Vagina (tissue), 2 donors: ENCODE measurements at regions not wholly inside any gene's neighbourhood (a gene's known extent, or its start where the extent isn't known, plus 50 kb on each side); places are given as distances from the start of the nearest gene placed in this dataset.
"Not testable (repeated sequence)": the region's sequence is repeated elsewhere in the genome, so short reads cannot be mapped to it uniquely, and the experiment has no call there.

Experiments used
- POLR2A ChIP-seq, 2 donors: fragments of 450-650 bp; IDR thresholded peaks; one replicate each; pipeline ENCODE4 v1.6.1; 2017; ENCODE audit warnings: antibody characterized with exemption in 2 of 2, mild to moderate bottlenecking in 2 of 2, moderate library complexity in 2 of 2
- TF ChIP-seq, protein P1 (sequence below), 3 experiments: fragments of 450-650 bp in 2 of 3; fragments of 200-600 bp in 1 of 3; sonication (generic) in 1 of 3; IDR thresholded peaks; one replicate each; pipeline ENCODE4 v1.5.1; 2017 to 2019; ENCODE audit warnings: antibody characterized with exemption in 3 of 3, mild to moderate bottlenecking in 2 of 3, moderate library complexity in 2 of 3

DNA sequence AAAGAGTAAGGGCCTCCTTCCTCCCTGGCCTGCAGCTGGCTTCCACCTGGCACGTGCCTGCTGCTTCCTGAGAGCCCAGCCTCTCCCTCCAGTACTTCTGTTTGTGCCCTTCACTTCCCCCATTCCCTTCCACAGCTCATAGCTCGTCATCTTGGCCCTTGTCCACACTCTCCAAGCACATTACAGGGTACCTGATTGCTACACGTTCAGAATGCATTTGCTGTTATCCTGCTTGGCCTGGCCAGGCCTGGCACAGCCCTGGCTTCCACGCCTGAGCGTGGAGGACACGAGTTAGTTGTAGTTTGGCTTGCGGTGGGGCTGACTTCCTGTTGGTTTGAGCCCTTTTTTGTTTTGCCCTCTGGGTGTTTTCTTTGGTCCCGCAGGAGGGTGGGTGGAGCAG, 197.2 kb upstream of the TP53TG3 start:
- TF ChIP-seq, protein P1, sequence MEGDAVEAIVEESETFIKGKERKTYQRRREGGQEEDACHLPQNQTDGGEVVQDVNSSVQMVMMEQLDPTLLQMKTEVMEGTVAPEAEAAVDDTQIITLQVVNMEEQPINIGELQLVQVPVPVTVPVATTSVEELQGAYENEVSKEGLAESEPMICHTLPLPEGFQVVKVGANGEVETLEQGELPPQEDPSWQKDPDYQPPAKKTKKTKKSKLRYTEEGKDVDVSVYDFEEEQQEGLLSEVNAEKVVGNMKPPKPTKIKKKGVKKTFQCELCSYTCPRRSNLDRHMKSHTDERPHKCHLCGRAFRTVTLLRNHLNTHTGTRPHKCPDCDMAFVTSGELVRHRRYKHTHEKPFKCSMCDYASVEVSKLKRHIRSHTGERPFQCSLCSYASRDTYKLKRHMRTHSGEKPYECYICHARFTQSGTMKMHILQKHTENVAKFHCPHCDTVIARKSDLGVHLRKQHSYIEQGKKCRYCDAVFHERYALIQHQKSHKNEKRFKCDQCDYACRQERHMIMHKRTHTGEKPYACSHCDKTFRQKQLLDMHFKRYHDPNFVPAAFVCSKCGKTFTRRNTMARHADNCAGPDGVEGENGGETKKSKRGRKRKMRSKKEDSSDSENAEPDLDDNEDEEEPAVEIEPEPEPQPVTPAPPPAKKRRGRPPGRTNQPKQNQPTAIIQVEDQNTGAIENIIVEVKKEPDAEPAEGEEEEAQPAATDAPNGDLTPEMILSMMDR (IDR thresholded peaks at IDR 0.05) = not testable (repeated sequence)
- not testable (repeated sequence) for TF ChIP-seq POLR2A (IDR thresholded peaks at IDR 0.05)
